CD14-positive monocyte (primary cell): ENCODE measurements at regions not wholly inside any gene's neighbourhood (a gene's known extent, or its start where the extent isn't known, plus 50 kb on each side); places are given as distances from the start of the nearest gene placed in this dataset.

ENCODE experiments used
- DNase-seq, 3 donors: peaks; one replicate each; pipeline ENCODE4 v3.0.0-alpha.2; 2011 to 2022
- H2AFZ ChIP-seq: 2 replicates; pipeline ENCODE4 v1.6.0; 2012; ENCODE audit warnings: mild to moderate bottlenecking, low read depth, low read length, inconsistent platforms; ENCODE audit not compliant: insufficient read depth, poor library complexity, severe bottlenecking
- H3K27ac ChIP-seq, 2 donors: 1 replicate in 1 of 2; 2 replicates in 1 of 2; pipeline ENCODE4 v1.5.1; 2012 to 2013; ENCODE audit warnings: low read length in 2 of 2, control low read depth in 1 of 2, inconsistent platforms in 1 of 2, low read depth in 1 of 2, mild to moderate bottlenecking in 1 of 2
- H3K27me3 ChIP-seq, 2 donors: one replicate each; pipeline versions ENCODE4 v1.6.0 to v1.6.1; 2011 to 2013; ENCODE audit warnings: low read length in 2 of 2; ENCODE audit not compliant: control insufficient read depth in 2 of 2, insufficient read depth in 2 of 2
- H3K36me3 ChIP-seq, 2 donors: replicated peaks in 1 of 2; 1 replicate in 1 of 2; 2 replicates in 1 of 2; pipeline versions ENCODE4 v1.5.1 to v1.6.1; 2012 to 2013; ENCODE audit warnings: low read length in 2 of 2, control low read depth in 1 of 2, inconsistent platforms in 1 of 2, mild to moderate bottlenecking in 1 of 2; ENCODE audit not compliant: insufficient read depth in 2 of 2, control insufficient read depth in 1 of 2
- H3K4me1 ChIP-seq, 2 donors: 1 replicate in 1 of 2; 2 replicates in 1 of 2; pipeline versions ENCODE4 v1.5.1 to v1.6.1; 2012 to 2013; ENCODE audit warnings: low read length in 2 of 2, control low read depth in 1 of 2, inconsistent platforms in 1 of 2, mild to moderate bottlenecking in 1 of 2, moderate library complexity in 1 of 2; ENCODE audit not compliant: insufficient read depth in 2 of 2, control insufficient read depth in 1 of 2
- H3K4me2 ChIP-seq: replicated peaks from 2 replicates; pipeline ENCODE3; 2012; ENCODE audit warnings: low read length, moderate library complexity, mild to moderate bottlenecking; ENCODE audit not compliant: poor library complexity, severe bottlenecking; ENCODE audit errors: extremely low read depth
- H3K4me3 ChIP-seq, 3 experiments: fragments of 200-600 bp in 1 of 3; sonication (generic) in 1 of 3; replicated peaks in 1 of 3; 1 replicate in 2 of 3; 2 replicates in 1 of 3; pipeline ENCODE4 v1.5.1; 2011 to 2013; ENCODE audit warnings: low read length in 3 of 3, mild to moderate bottlenecking in 3 of 3, control low read depth in 2 of 3, low read depth in 2 of 3, inconsistent platforms in 1 of 3, moderate library complexity in 1 of 3
- H3K79me2 ChIP-seq: 2 replicates; pipeline ENCODE4 v1.6.0; 2012; ENCODE audit warnings: mild to moderate bottlenecking, control low read depth, inconsistent platforms, low read length, moderate library complexity; ENCODE audit not compliant: insufficient read depth
- H3K9ac ChIP-seq: 2 replicates; pipeline ENCODE4 v1.6.0; 2017; ENCODE audit warnings: low read length, mild to moderate bottlenecking; ENCODE audit not compliant: insufficient read depth, poor library complexity, severe bottlenecking
- H3K9me3 ChIP-seq, 2 donors: replicated peaks in 1 of 2; 1 replicate in 1 of 2; 2 replicates in 1 of 2; pipeline versions ENCODE4 v1.5.1 to v1.6.1; 2012 to 2013; ENCODE audit warnings: low read length in 2 of 2, control low read depth in 1 of 2; ENCODE audit not compliant: control insufficient read depth in 1 of 2, insufficient read depth in 1 of 2
- H4K20me1 ChIP-seq: 2 replicates; pipeline ENCODE4 v1.6.0; 2012; ENCODE audit warnings: mild to moderate bottlenecking, low read length, control low read depth, moderate library complexity; ENCODE audit not compliant: insufficient read depth
- H3K27ac Mint-ChIP-seq, 7 donors: one replicate each; pipeline ENCODE4 v1.8.0; 2020; ENCODE audit warnings: mild to moderate bottlenecking in 7 of 7, mixed read lengths in 7 of 7, moderate library complexity in 6 of 7, inconsistent platforms in 2 of 7
- H3K27me3 Mint-ChIP-seq, 3 donors: one replicate each; pipeline ENCODE4 v1.8.0; 2021 to 2022; ENCODE audit warnings: low read depth in 3 of 3, mild to moderate bottlenecking in 3 of 3, mixed read lengths in 3 of 3, moderate library complexity in 3 of 3, inconsistent platforms in 1 of 3
- H3K36me3 Mint-ChIP-seq, 2 donors: one replicate each; pipeline ENCODE4 v1.8.0; 2020; ENCODE audit warnings: mixed read lengths in 2 of 2, inconsistent platforms in 1 of 2, mild to moderate bottlenecking in 1 of 2
- H3K4me1 Mint-ChIP-seq: one replicate; pipeline ENCODE4 v1.8.0; 2020; ENCODE audit warnings: mild to moderate bottlenecking, mixed read lengths
- H3K4me3 Mint-ChIP-seq, 2 donors: one replicate each; pipeline ENCODE4 v1.8.0; 2020; ENCODE audit warnings: mild to moderate bottlenecking in 2 of 2, mixed read lengths in 2 of 2, moderate library complexity in 1 of 2
- H3K9me3 Mint-ChIP-seq, 7 donors: one replicate each; pipeline ENCODE4 v1.8.0; 2020 to 2022; ENCODE audit warnings: mixed read lengths in 7 of 7, mild to moderate bottlenecking in 6 of 7, moderate library complexity in 6 of 7, inconsistent platforms in 2 of 7
- CTCF ChIP-seq: fragments of 200-600 bp; IDR thresholded peaks from one replicate; pipeline ENCODE4 v1.8.0; 2022; ENCODE audit warnings: antibody characterized with exemption, mild to moderate bottlenecking
- WGBS: methylation state at CpG from one replicate; pipeline ENCODE4 v1.1.5; 2013; ENCODE audit warnings: missing lambda C conversion rate; ENCODE audit not compliant: insufficient coverage; 5-methylcytosine and 5-hydroxymethylcytosine counted together
- intact Hi-C, 2 donors: fragments of 100-400 bp; cut with micrococcal nuclease; formaldehyde crosslinking; loops; one replicate each; pipeline versions ENCODE4 v1.15.0 to v1.15.1; 2023

GRCh38 chr18:60176259-60176658, 196.3 kb downstream of the MC4R start:
- no peaks in the 10 kb centered on the region for H3K27me3 Mint-ChIP-seq
- Histone ChIP-seq H3K79me2 (no peaks in the 10 kb centered on the region), H3K4me1 (no peaks in the 10 kb centered on the region), H3K4me3 (no peak overlapping the region), H3K36me3 (no peaks in the 10 kb centered on the region), H2AFZ (no peak overlapping the region), H3K9me3 (peaks cover 0 to 7% of the 10 kb centered on the region in 2 donors), H3K27me3 (no peaks in the 10 kb centered on the region), H4K20me1 (no peaks in the 10 kb centered on the region), H3K4me2 (no peak overlapping the region), H3K27ac (no peak overlapping the region), H3K9ac (no peak overlapping the region)
- H3K4me3 Mint-ChIP-seq = no peak overlapping the region
- intact Hi-C loops = no loop called here
- no peaks in the 10 kb centered on the region for H3K4me1 Mint-ChIP-seq
- H3K27ac Mint-ChIP-seq = no peak overlapping the region
- TF ChIP-seq CTCF = no peak
- no peak for DNase-seq
- peaks cover 0 to 5% (median 2%) of the 10 kb centered on the region in 7 donors for H3K9me3 Mint-ChIP-seq
- H3K36me3 Mint-ChIP-seq = no peaks in the 10 kb centered on the region
- no CpG with 5 or more reads among the region's 1 CpG for WGBS

- TF ChIP-seq CTCF = no peak
- Mint-ChIP-seq H3K9me3 (peaks cover 0 to 5% (median 2%) of the 10 kb centered on the region in 7 donors), H3K27me3 (no peaks in the 10 kb centered on the region), H3K27ac (no peak overlapping the region), H3K4me1 (no peaks in the 10 kb centered on the region), H3K4me3 (no peak overlapping the region), H3K36me3 (no peaks in the 10 kb centered on the region)
- Histone ChIP-seq H3K27ac (no peak overlapping the region), H3K79me2 (no peaks in the 10 kb centered on the region), H3K4me2 (no peak overlapping the region), H3K4me3 (no peak overlapping the region), H3K27me3 (no peaks in the 10 kb centered on the region), H4K20me1 (no peaks in the 10 kb centered on the region), H2AFZ (no peak overlapping the region), H3K4me1 (no peaks in the 10 kb centered on the region), H3K36me3 (no peaks in the 10 kb centered on the region), H3K9me3 (peaks cover 0 to 7% of the 10 kb centered on the region in 2 donors), H3K9ac (no peak overlapping the region)
- intact Hi-C loops = no loop called here
- no peak for DNase-seq
- WGBS = no CpG with 5 or more reads among the region's 2 CpGs
Measured at GRCh38 chr18:60174832-60175231, 197.7 kb downstream of the MC4R start.
